Choroid plexus epithelial cell (primary cell): ENCODE measurements at regions not wholly inside any gene's neighbourhood (a gene's known extent, or its start where the extent isn't known, plus 50 kb on each side); places are given as distances from the start of the nearest gene placed in this dataset.
A peak's percentile ranks its signal among the peaks of the same experiment; 100 is the strongest.

Experiments
- DNase-seq: peaks from one replicate; pipeline ENCODE4 v3.0.0-alpha.2; 2010; ENCODE audit warnings: low read depth
- H3K4me3 ChIP-seq: 2 replicates; pipeline ENCODE4 v1.5.1; 2011; ENCODE audit warnings: low read depth, mild to moderate bottlenecking, control low read depth, low read length, moderate library complexity
- TF ChIP-seq, protein P1 (sequence below): conservative IDR thresholded peaks from 2 replicates; pipeline ENCODE4 v1.5.1; 2011; ENCODE audit warnings: low read depth, mild to moderate bottlenecking, control low read depth, inconsistent platforms, low read length, moderate library complexity

- H3K4me3 ChIP-seq = no peak overlapping the region
- DNase-seq = no peak
- TF ChIP-seq, protein P1, sequence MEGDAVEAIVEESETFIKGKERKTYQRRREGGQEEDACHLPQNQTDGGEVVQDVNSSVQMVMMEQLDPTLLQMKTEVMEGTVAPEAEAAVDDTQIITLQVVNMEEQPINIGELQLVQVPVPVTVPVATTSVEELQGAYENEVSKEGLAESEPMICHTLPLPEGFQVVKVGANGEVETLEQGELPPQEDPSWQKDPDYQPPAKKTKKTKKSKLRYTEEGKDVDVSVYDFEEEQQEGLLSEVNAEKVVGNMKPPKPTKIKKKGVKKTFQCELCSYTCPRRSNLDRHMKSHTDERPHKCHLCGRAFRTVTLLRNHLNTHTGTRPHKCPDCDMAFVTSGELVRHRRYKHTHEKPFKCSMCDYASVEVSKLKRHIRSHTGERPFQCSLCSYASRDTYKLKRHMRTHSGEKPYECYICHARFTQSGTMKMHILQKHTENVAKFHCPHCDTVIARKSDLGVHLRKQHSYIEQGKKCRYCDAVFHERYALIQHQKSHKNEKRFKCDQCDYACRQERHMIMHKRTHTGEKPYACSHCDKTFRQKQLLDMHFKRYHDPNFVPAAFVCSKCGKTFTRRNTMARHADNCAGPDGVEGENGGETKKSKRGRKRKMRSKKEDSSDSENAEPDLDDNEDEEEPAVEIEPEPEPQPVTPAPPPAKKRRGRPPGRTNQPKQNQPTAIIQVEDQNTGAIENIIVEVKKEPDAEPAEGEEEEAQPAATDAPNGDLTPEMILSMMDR = no peak
These were observed 87.9 kb downstream of the SYNE3 start for GRCh38 chr14:95428557-95428956.

GRCh38 chr14:95426116-95426475, 90.4 kb downstream of the SYNE3 start:
- DNase-seq = no peak
- TF ChIP-seq, protein P1 = no peak
- no peak overlapping the region for H3K4me3 ChIP-seq

- H3K4me3 ChIP-seq = no peak overlapping the region
- TF ChIP-seq, protein P1 = no peak
- no peak for DNase-seq
These were observed 90.9 kb downstream of the SYNE3 start for GRCh38 chr14:95425369-95426115.

- TF ChIP-seq, protein P1 = no peak
- H3K4me3 ChIP-seq = no peak overlapping the region
- peak; percentile 44 for DNase-seq
These were observed 91.9 kb downstream of the SYNE3 start for GRCh38 chr14:95424529-95424928.

DNA sequence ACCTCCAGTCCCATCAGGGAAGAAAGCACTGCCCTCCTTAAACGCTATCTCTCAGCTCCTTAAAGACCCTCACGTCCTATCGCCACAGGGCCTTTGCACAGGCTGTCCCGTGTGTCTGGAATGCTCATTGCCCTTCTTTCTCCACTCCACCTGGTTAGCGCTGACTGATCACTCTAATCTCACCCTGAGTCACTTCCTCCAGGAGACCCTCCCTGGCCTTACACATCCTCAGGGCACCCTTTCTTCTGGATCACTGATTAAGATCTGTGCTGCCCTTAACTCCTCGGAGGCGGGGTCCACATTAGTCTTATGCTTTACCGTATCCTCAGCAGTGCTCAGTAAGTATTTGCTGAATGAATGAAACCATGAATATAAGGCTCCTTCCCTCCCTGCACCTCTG, 94.7 kb downstream of the SYNE3 start:
- no peak overlapping the region for H3K4me3 ChIP-seq
- no peak for DNase-seq
- TF ChIP-seq, protein P1 = no peak

DNA sequence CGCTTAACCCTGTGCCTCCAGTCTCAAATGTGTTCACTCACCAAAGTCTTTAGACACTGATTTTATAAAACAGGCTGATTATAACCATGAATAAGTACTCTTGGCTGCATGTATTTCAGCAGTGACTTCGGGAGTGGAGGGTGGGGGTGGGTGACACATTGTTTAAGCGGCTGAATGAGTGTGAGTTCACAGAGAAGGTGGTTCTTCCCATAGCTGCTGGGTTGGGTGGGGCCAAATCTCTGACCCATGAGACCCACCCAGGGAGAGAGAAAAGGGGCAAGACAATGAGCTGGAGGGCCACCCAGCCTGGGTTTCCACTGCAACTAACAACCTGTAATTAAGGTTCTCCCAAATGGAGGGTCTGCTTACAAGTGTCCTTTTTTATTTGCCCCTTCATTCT, 96.4 kb downstream of the SYNE3 start:
- DNase-seq = no peak
- TF ChIP-seq, protein P1 = no peak

GRCh38 chr14:95419569-95419968, 96.9 kb downstream of the SYNE3 start:
- no peak for DNase-seq
- TF ChIP-seq, protein P1 = no peak
- H3K4me3 ChIP-seq = no peak overlapping the region

More for the DNA sequence above, 96.4 kb downstream of the SYNE3 start:
- no peak overlapping the region for H3K4me3 ChIP-seq
